ENCODE measurements at regions not wholly inside any gene's neighbourhood (a gene's known extent, or its start where the extent isn't known, plus 50 kb on each side); places are given as distances from the start of the nearest gene placed in this dataset.

- Histone ChIP-seq H3K36me3 (ENCODE audit: control insufficient read depth, insufficient read depth, low read length) (no peaks in the 10 kb centered on the region), H3K27me3 (ENCODE audit: control insufficient read depth, insufficient read depth, low read length) (peaks cover 8% of the 10 kb centered on the region), H3K4me3 (ENCODE audit: low read depth, low read length) (no peak overlapping the region)
- no peak for FAIRE-seq
- TF ChIP-seq CTCF (IDR thresholded peaks at IDR 0.05; ENCODE audit: insufficient read depth, low read length, severe bottlenecking) = no peak
- DNase-seq (ENCODE audit: low read depth) = no peak
These were observed 215.3 kb downstream of the OPA1 start for GRCh38 chr3:193808317-193808716.

GRCh38 chr3:193809106-193809505 is 216.1 kb downstream of the OPA1 start:
- Histone ChIP-seq H3K27me3 (ENCODE audit: control insufficient read depth, insufficient read depth, low read length) (peaks cover 8% of the 10 kb centered on the region), H3K36me3 (ENCODE audit: control insufficient read depth, insufficient read depth, low read length) (no peaks in the 10 kb centered on the region), H3K4me3 (ENCODE audit: low read depth, low read length) (no peak overlapping the region)
- no peak for DNase-seq (ENCODE audit: low read depth)
- TF ChIP-seq CTCF (IDR thresholded peaks at IDR 0.05; ENCODE audit: insufficient read depth, low read length, severe bottlenecking) = no peak
- no peak for FAIRE-seq

- Histone ChIP-seq H3K36me3 (ENCODE audit: control insufficient read depth, insufficient read depth, low read length) (no peaks in the 10 kb centered on the region), H3K4me3 (ENCODE audit: low read depth, low read length) (no peak overlapping the region), H3K27me3 (ENCODE audit: control insufficient read depth, insufficient read depth, low read length) (peaks cover 6% of the 10 kb centered on the region)
- FAIRE-seq (no peak), DNase-seq (ENCODE audit: low read depth) (no peak)
- TF ChIP-seq CTCF (IDR thresholded peaks at IDR 0.05; ENCODE audit: insufficient read depth, low read length, severe bottlenecking) = no peak
These were observed 219.2 kb downstream of the OPA1 start for GRCh38 chr3:193812078-193812725.

DNA sequence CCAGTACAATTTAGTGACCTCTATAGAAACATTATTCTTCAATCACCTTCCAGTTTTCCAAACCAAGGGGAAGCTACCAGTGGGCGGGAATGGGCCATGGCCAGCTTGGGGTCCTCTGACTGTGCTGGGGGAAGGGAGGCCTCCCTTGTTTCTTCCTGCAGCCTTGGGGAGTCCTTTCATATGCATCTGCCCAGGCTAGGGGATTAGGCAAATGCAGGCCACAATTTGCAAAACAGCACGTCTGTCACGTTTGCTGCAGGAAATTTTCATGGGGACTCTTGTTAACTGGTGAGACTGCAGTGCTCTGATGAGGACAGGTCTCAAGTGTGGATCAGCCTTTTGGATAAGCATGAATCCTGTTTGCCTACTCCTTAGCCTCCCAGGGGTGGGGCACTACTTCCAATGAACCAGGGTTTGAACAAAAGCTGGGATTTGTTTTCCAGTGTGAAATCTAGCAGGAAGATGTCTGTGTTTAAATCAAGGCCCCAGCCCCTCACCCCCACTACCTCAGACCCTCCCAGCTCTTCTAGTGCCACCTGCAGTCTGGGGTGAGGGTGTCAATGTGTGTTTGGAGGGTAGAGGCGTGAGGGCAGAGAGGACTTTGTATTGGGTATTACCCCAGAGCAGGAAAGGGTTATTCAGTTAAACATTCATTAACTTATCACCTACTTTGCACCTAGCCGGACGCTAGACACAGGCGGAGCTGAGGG is 219.9 kb downstream of the OPA1 start:
- FAIRE-seq = no peak
- Histone ChIP-seq H3K27me3 (ENCODE audit: control insufficient read depth, insufficient read depth, low read length) (peaks cover 6% of the 10 kb centered on the region), H3K36me3 (ENCODE audit: control insufficient read depth, insufficient read depth, low read length) (no peaks in the 10 kb centered on the region), H3K4me3 (ENCODE audit: low read depth, low read length) (no peak overlapping the region)
- TF ChIP-seq CTCF (IDR thresholded peaks at IDR 0.05; ENCODE audit: insufficient read depth, low read length, severe bottlenecking) = no peak
- DNase-seq (ENCODE audit: low read depth) = no peak

GRCh38 chr3:193813501-193813830 is 220.5 kb downstream of the OPA1 start:
- no peak for DNase-seq (ENCODE audit: low read depth)
- peaks cover 6% of the 10 kb centered on the region for H3K27me3 ChIP-seq (ENCODE audit: control insufficient read depth, insufficient read depth, low read length)
- H3K36me3 ChIP-seq (ENCODE audit: control insufficient read depth, insufficient read depth, low read length) = no peaks in the 10 kb centered on the region
- no peak for TF ChIP-seq CTCF (IDR thresholded peaks at IDR 0.05; ENCODE audit: insufficient read depth, low read length, severe bottlenecking)
- H3K4me3 ChIP-seq (ENCODE audit: low read depth, low read length) = no peak overlapping the region
- FAIRE-seq = no peak

All from bronchial epithelial cell (primary cell).